Astrocyte (in vitro differentiated cells and primary cell): ENCODE measurements at regions not wholly inside any gene's neighbourhood (a gene's known extent, or its start where the extent isn't known, plus 50 kb on each side); places are given as distances from the start of the nearest gene placed in this dataset.

Source experiments
- DNase-seq: peaks from one replicate; pipeline ENCODE4 v3.0.0-alpha.2; 2010; ENCODE audit warnings: low read depth
- FAIRE-seq: peaks from 2 replicates; lab custom pipeline; 2011; peaks lifted over from hg19 to GRCh38; lab: Jason Lieb, UNC
- H2AFZ ChIP-seq: 2 replicates; pipeline ENCODE4 v1.6.0; 2012; ENCODE audit warnings: low read depth, low read length, inconsistent platforms
- H3K27ac ChIP-seq: 2 replicates; pipeline ENCODE4 v1.5.1; 2011; ENCODE audit warnings: low read depth, low read length, inconsistent platforms
- H3K27me3 ChIP-seq: 2 replicates; pipeline ENCODE4 v1.6.0; 2011; ENCODE audit warnings: low read length, inconsistent platforms; ENCODE audit not compliant: insufficient read depth
- H3K36me3 ChIP-seq: 2 replicates; pipeline ENCODE4 v1.5.1; 2011; ENCODE audit warnings: low read length, inconsistent platforms; ENCODE audit not compliant: insufficient read depth
- H3K4me1 ChIP-seq: 2 replicates; pipeline ENCODE4 v1.5.1; 2011; ENCODE audit warnings: low read length, inconsistent platforms; ENCODE audit not compliant: insufficient read depth
- H3K4me2 ChIP-seq: 2 replicates; pipeline ENCODE4 v1.6.0; 2012; ENCODE audit warnings: low read length, inconsistent platforms
- H3K4me3 ChIP-seq: 2 replicates; pipeline ENCODE4 v1.5.1; 2011; ENCODE audit warnings: low read depth, mild to moderate bottlenecking, low read length, inconsistent platforms; ENCODE audit not compliant: insufficient read depth
- H3K79me2 ChIP-seq: 2 replicates; pipeline ENCODE4 v1.6.0; 2012; ENCODE audit warnings: mild to moderate bottlenecking, low read length, inconsistent platforms; ENCODE audit not compliant: insufficient read depth
- H3K9ac ChIP-seq: 2 replicates; pipeline ENCODE4 v1.6.0; 2012; ENCODE audit warnings: mild to moderate bottlenecking, low read length, inconsistent platforms
- H3K9me3 ChIP-seq: 2 replicates; pipeline ENCODE4 v1.5.1; 2012; ENCODE audit warnings: low read depth, mild to moderate bottlenecking, low read length, inconsistent platforms; ENCODE audit not compliant: insufficient read depth
- H4K20me1 ChIP-seq: 2 replicates; pipeline ENCODE4 v1.6.0; 2012; ENCODE audit warnings: low read length, inconsistent platforms; ENCODE audit not compliant: insufficient read depth
- H3K27ac Mint-ChIP-seq: one replicate; pipeline ENCODE4 v1.8.0; 2021; ENCODE audit warnings: mild to moderate bottlenecking, mixed read lengths; ENCODE audit not compliant: unreplicated experiment
- H3K27me3 Mint-ChIP-seq: one replicate; pipeline ENCODE4 v1.8.0; 2021; ENCODE audit warnings: low read depth, mixed read lengths; ENCODE audit not compliant: unreplicated experiment
- H3K36me3 Mint-ChIP-seq: one replicate; pipeline ENCODE4 v1.8.0; 2021; ENCODE audit warnings: low read depth, mixed read lengths; ENCODE audit not compliant: unreplicated experiment
- H3K4me1 Mint-ChIP-seq: one replicate; pipeline ENCODE4 v1.8.0; 2021; ENCODE audit warnings: low read depth, mixed read lengths; ENCODE audit not compliant: unreplicated experiment
- H3K4me3 Mint-ChIP-seq: one replicate; pipeline ENCODE4 v1.8.0; 2021; ENCODE audit warnings: mild to moderate bottlenecking, moderate library complexity, mixed read lengths; ENCODE audit not compliant: unreplicated experiment
- H3K9me3 Mint-ChIP-seq: one replicate; pipeline ENCODE4 v1.8.0; 2021; ENCODE audit warnings: mild to moderate bottlenecking, mixed read lengths; ENCODE audit not compliant: unreplicated experiment
- EZH2 ChIP-seq: IDR thresholded peaks from 2 replicates; pipeline ENCODE4 v1.6.1; 2012; ENCODE audit warnings: mild to moderate bottlenecking, low read length, inconsistent platforms; ENCODE audit not compliant: insufficient read depth
- TF ChIP-seq, protein P1 (sequence below): IDR thresholded peaks from 2 replicates; pipeline ENCODE4 v1.5.1; 2011; ENCODE audit warnings: low read depth, mild to moderate bottlenecking, inconsistent platforms, low read length, moderate library complexity; ENCODE audit not compliant: insufficient read depth

DNA sequence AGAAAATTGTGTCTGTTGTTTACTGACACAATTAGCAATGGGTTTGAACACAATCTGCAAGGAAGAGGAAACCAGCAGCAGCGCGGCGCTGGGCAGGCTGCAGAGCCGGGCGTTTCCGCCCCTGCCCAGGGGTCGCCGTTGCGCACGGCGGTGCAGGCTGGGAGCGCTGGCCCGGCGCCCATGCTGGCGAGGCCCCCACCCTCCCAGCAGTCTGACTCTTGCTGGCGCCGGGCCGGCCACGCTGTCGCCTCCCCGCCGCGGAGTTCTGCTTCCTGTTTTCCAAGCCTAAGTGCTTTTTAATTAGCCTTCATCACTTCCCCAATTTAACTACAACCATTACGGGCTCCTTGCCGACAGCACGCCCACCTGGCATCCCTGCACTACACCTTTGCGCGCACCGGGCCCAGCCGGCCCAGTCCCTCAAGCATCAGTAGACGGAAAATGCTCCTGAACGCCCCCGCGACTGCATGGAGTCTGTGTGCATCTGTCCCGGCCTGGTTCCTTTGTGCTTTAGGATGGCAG is 212.1 kb downstream of the GXYLT1 start:
- peak overlapping the region; percentile 79 for H3K4me3 Mint-ChIP-seq
- no peaks in the 10 kb centered on the region for H3K27me3 ChIP-seq
- H3K36me3 ChIP-seq, result no peaks in the 10 kb centered on the region
- FAIRE-seq (no peak), DNase-seq (peak; percentile 16)
- H3K9me3 Mint-ChIP-seq, result peaks cover 1% of the 10 kb centered on the region
- H2AFZ ChIP-seq, result peak overlapping the region; percentile 93
- H3K9ac ChIP-seq, result peak overlapping the region; percentile 65
- no peak overlapping the region for H3K27ac ChIP-seq
- H3K9me3 ChIP-seq, result no peaks in the 10 kb centered on the region
- H3K4me3 ChIP-seq, result peak overlapping the region; percentile 59
- H3K36me3 Mint-ChIP-seq, result no peaks in the 10 kb centered on the region
- H4K20me1 ChIP-seq, result no peaks in the 10 kb centered on the region
- H3K4me1 ChIP-seq, result no peaks in the 10 kb centered on the region
- H3K4me1 Mint-ChIP-seq, result peaks cover 10% of the 10 kb centered on the region
- no peaks in the 10 kb centered on the region for H3K27me3 Mint-ChIP-seq
- TF ChIP-seq, protein P1, sequence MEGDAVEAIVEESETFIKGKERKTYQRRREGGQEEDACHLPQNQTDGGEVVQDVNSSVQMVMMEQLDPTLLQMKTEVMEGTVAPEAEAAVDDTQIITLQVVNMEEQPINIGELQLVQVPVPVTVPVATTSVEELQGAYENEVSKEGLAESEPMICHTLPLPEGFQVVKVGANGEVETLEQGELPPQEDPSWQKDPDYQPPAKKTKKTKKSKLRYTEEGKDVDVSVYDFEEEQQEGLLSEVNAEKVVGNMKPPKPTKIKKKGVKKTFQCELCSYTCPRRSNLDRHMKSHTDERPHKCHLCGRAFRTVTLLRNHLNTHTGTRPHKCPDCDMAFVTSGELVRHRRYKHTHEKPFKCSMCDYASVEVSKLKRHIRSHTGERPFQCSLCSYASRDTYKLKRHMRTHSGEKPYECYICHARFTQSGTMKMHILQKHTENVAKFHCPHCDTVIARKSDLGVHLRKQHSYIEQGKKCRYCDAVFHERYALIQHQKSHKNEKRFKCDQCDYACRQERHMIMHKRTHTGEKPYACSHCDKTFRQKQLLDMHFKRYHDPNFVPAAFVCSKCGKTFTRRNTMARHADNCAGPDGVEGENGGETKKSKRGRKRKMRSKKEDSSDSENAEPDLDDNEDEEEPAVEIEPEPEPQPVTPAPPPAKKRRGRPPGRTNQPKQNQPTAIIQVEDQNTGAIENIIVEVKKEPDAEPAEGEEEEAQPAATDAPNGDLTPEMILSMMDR, result no peak
- no peak for TF ChIP-seq EZH2
- H3K4me2 ChIP-seq, result peak overlapping the region; percentile 95
- H3K27ac Mint-ChIP-seq, result peak overlapping the region; percentile 89
- no peaks in the 10 kb centered on the region for H3K79me2 ChIP-seq

- Histone ChIP-seq H3K9me3 (no peaks in the 10 kb centered on the region), H3K36me3 (no peaks in the 10 kb centered on the region), H4K20me1 (no peaks in the 10 kb centered on the region), H2AFZ (no peak overlapping the region), H3K9ac (no peak overlapping the region), H3K4me2 (peak overlapping the region; percentile 29), H3K27me3 (no peaks in the 10 kb centered on the region), H3K27ac (no peak overlapping the region), H3K79me2 (no peaks in the 10 kb centered on the region), H3K4me3 (no peak overlapping the region), H3K4me1 (no peaks in the 10 kb centered on the region)
- H3K27ac Mint-ChIP-seq, result no peak overlapping the region
- no peaks in the 10 kb centered on the region for H3K36me3 Mint-ChIP-seq
- no peak for FAIRE-seq
- H3K4me3 Mint-ChIP-seq, result no peak overlapping the region
- H3K9me3 Mint-ChIP-seq, result peaks cover 1% of the 10 kb centered on the region
- no peaks in the 10 kb centered on the region for H3K27me3 Mint-ChIP-seq
- TF ChIP-seq EZH2, result no peak
- TF ChIP-seq, protein P1, result no peak
- H3K4me1 Mint-ChIP-seq, result peaks cover 10% of the 10 kb centered on the region
- no peak for DNase-seq
Measured at GRCh38 chr12:41930866-41931437, 213.7 kb downstream of the GXYLT1 start.

- no peak overlapping the region for H3K9ac ChIP-seq
- no peak overlapping the region for H3K4me3 Mint-ChIP-seq
- no peak overlapping the region for H3K27ac ChIP-seq
- H3K27me3 Mint-ChIP-seq, result peaks cover 3% of the 10 kb centered on the region
- no peaks in the 10 kb centered on the region for H3K36me3 Mint-ChIP-seq
- H3K4me2 ChIP-seq, result no peak overlapping the region
- no peaks in the 10 kb centered on the region for H3K4me1 ChIP-seq
- H3K27ac Mint-ChIP-seq, result peak overlapping the region; percentile 88
- no peak overlapping the region for H2AFZ ChIP-seq
- peaks cover 2% of the 10 kb centered on the region for H3K9me3 Mint-ChIP-seq
- H3K36me3 ChIP-seq, result no peaks in the 10 kb centered on the region
- no peak for TF ChIP-seq EZH2
- TF ChIP-seq, protein P1, result no peak
- no peaks in the 10 kb centered on the region for H3K9me3 ChIP-seq
- peaks cover 2% of the 10 kb centered on the region for H3K27me3 ChIP-seq
- no peaks in the 10 kb centered on the region for H3K79me2 ChIP-seq
- no peaks in the 10 kb centered on the region for H4K20me1 ChIP-seq
- no peak overlapping the region for H3K4me3 ChIP-seq
- DNase-seq (no peak), FAIRE-seq (no peak)
- H3K4me1 Mint-ChIP-seq, result peaks cover 11% of the 10 kb centered on the region
Measured at GRCh38 chr12:41924111-41924510, 220.6 kb downstream of the GXYLT1 start.
